HEK293T (cell line): ENCODE measurements at regions not wholly inside any gene's neighbourhood (a gene's known extent, or its start where the extent isn't known, plus 50 kb on each side); places are given as distances from the start of the nearest gene placed in this dataset.

ENCODE experiments used
- ELF4 ChIP-seq: fragments of 450-650 bp; IDR thresholded peaks from 2 replicates; pipeline ENCODE4 v1.6.1; 2017; ENCODE audit warnings: antibody characterized with exemption
- FOXM1 ChIP-seq: fragments of 450-650 bp; IDR thresholded peaks from 2 replicates; pipeline ENCODE4 v1.6.1; 2017; ENCODE audit warnings: mild to moderate bottlenecking, borderline replicate concordance
- LEF1 ChIP-seq: fragments of 450-650 bp; IDR thresholded peaks from 2 replicates; pipeline ENCODE4 v1.6.1; 2017; ENCODE audit warnings: mild to moderate bottlenecking, borderline replicate concordance
- NFRKB ChIP-seq: fragments of 450-650 bp; IDR thresholded peaks from 2 replicates; pipeline ENCODE4 v1.6.1; 2016; ENCODE audit warnings: mild to moderate bottlenecking, moderate library complexity
- SP1 ChIP-seq: fragments of 450-650 bp; IDR thresholded peaks from 2 replicates; pipeline ENCODE4 v1.6.1; 2017
- SUZ12 ChIP-seq: fragments of 450-650 bp; IDR thresholded peaks from 2 replicates; pipeline ENCODE4 v1.6.1; 2016; ENCODE audit warnings: mild to moderate bottlenecking
- TARDBP ChIP-seq: fragments of 450-650 bp; IDR thresholded peaks from 2 replicates; pipeline ENCODE4 v1.6.1; 2016
- ZNF384 ChIP-seq: fragments of 450-650 bp; IDR thresholded peaks from 2 replicates; pipeline ENCODE4 v1.6.1; 2016
- TF ChIP-seq, protein P1 (sequence below): fragments of 450-650 bp; IDR thresholded peaks from 2 replicates; pipeline ENCODE4 v1.6.1; 2016

DNA sequence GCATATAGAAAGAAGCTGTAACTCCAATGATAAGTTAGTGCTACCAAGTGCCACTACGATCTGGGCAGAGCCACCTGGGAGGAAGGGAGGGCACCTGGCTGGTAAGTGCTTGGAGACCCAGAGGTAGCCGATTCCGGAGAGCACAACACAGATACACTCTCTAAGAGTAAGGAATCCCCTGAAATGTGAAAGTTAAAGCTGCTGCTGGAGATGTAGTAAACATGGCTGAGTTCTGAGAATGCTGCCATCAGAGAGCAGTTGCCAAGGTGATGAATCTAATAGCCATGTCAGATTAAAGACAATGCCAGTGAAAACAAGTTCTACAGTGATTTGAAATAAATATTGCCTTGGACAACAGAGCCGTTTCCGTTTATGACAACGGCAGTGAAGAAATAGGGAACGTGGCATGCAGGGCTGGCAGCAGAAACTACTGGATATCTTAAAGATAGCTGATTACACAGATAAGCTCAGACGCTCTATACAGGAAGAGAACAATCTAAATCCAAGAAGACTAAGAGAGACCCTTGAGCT is 561.2 kb upstream of the C9orf72 start:
- TF ChIP-seq SP1 (no peak), SUZ12 (no peak), FOXM1 (no peak), ZNF384 (no peak), TARDBP (no peak), LEF1 (no peak), ELF4 (no peak), NFRKB (no peak)
- TF ChIP-seq, protein P1, sequence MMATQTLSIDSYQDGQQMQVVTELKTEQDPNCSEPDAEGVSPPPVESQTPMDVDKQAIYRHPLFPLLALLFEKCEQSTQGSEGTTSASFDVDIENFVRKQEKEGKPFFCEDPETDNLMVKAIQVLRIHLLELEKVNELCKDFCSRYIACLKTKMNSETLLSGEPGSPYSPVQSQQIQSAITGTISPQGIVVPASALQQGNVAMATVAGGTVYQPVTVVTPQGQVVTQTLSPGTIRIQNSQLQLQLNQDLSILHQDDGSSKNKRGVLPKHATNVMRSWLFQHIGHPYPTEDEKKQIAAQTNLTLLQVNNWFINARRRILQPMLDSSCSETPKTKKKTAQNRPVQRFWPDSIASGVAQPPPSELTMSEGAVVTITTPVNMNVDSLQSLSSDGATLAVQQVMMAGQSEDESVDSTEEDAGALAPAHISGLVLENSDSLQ, result no peak
